ENCODE measurements at regions not wholly inside any gene's neighbourhood (a gene's known extent, or its start where the extent isn't known, plus 50 kb on each side); places are given as distances from the start of the nearest gene placed in this dataset.
"Not testable (repeated sequence)": the region's sequence is repeated elsewhere in the genome, so short reads cannot be mapped to it uniquely, and the experiment has no call there.

- DNase-seq, result no peak
Observed at GRCh38 chr2:59853032-59853431, 700.4 kb downstream of the BCL11A start.

GRCh38 chr2:59851836-59852475 is 701.5 kb downstream of the BCL11A start:
- no peak for DNase-seq

GRCh38 chr2:59850554-59850953 is 702.9 kb downstream of the BCL11A start:
- DNase-seq, result no peak

GRCh38 chr2:59833941-59834340 is 719.5 kb downstream of the BCL11A start:
- DNase-seq, result no peak

GRCh38 chr2:59830601-59831000 is 722.9 kb downstream of the BCL11A start:
- DNase-seq, result no peak

- DNase-seq, result no peak
Observed at GRCh38 chr2:59827677-59828076, 725.8 kb downstream of the BCL11A start.

- no peak for DNase-seq
Observed at GRCh38 chr2:59826177-59826576, 727.3 kb downstream of the BCL11A start.

GRCh38 chr2:59824314-59824713 is 729.1 kb downstream of the BCL11A start:
- DNase-seq, result no peak

- no peak for DNase-seq
Observed at GRCh38 chr2:59816075-59816474, 737.4 kb downstream of the BCL11A start.

- DNase-seq, result not testable (repeated sequence)
Observed at GRCh38 chr2:59810283-59810682, 743.2 kb downstream of the BCL11A start.

GRCh38 chr2:59806486-59806885 is 747.0 kb downstream of the BCL11A start:
- DNase-seq, result no peak

GRCh38 chr2:59804732-59805131 is 748.7 kb downstream of the BCL11A start:
- no peak for DNase-seq

GRCh38 chr2:59803586-59803985 is 749.9 kb downstream of the BCL11A start:
- no peak for DNase-seq

- DNase-seq, result no peak
Observed at GRCh38 chr2:59798687-59799232, 754.7 kb downstream of the BCL11A start.

- no peak for DNase-seq
Observed at GRCh38 chr2:59791004-59791618, 762.3 kb downstream of the BCL11A start.

- DNase-seq, result no peak
Observed at GRCh38 chr2:59790186-59791003, 763.1 kb downstream of the BCL11A start.

GRCh38 chr2:59789523-59789922 is 763.9 kb downstream of the BCL11A start:
- no peak for DNase-seq

GRCh38 chr2:59787095-59787494 is 766.4 kb downstream of the BCL11A start:
- no peak for DNase-seq

- DNase-seq, result no peak
Observed at GRCh38 chr2:59786684-59787083, 766.8 kb downstream of the BCL11A start.

GRCh38 chr2:59779571-59779970 is 773.9 kb downstream of the BCL11A start:
- no peak for DNase-seq

- no peak for DNase-seq
Observed at GRCh38 chr2:59777120-59777519, 776.3 kb downstream of the BCL11A start.

- DNase-seq, result no peak
Observed at GRCh38 chr2:59776726-59777008, 776.8 kb downstream of the BCL11A start.

- no peak for DNase-seq
Observed at GRCh38 chr2:59774821-59775433, 778.5 kb downstream of the BCL11A start.

GRCh38 chr2:59770651-59771050 is 782.8 kb downstream of the BCL11A start:
- DNase-seq, result no peak

Measured in CD4-positive, alpha-beta T cell treated with Interleukin-17A for 4 hours (primary cell).